Activated naive CD8-positive, alpha-beta T cell treated with anti-CD3 and anti-CD28 coated beads for 36 hours (primary cell): ENCODE measurements at regions not wholly inside any gene's neighbourhood (a gene's known extent, or its start where the extent isn't known, plus 50 kb on each side); places are given as distances from the start of the nearest gene placed in this dataset.
"Not testable (repeated sequence)": the region's sequence is repeated elsewhere in the genome, so short reads cannot be mapped to it uniquely, and the experiment has no call there.

Source experiments
- DNase-seq: peaks from one replicate; pipeline ENCODE4 v3.0.0; 2021
- H3K27ac Mint-ChIP-seq: one replicate; pipeline ENCODE4 v1.8.0; 2022; ENCODE audit warnings: mild to moderate bottlenecking, moderate library complexity, mixed read lengths
- H3K27me3 Mint-ChIP-seq: one replicate; pipeline ENCODE4 v1.8.0; 2022; ENCODE audit warnings: mild to moderate bottlenecking, mixed read lengths
- H3K36me3 Mint-ChIP-seq: one replicate; pipeline ENCODE4 v1.8.0; 2021; ENCODE audit warnings: mild to moderate bottlenecking, mixed read lengths
- H3K4me1 Mint-ChIP-seq: one replicate; pipeline ENCODE4 v1.8.0; 2021; ENCODE audit warnings: mixed read lengths
- H3K4me3 Mint-ChIP-seq: one replicate; pipeline ENCODE4 v1.8.0; 2022; ENCODE audit warnings: mild to moderate bottlenecking, moderate library complexity, mixed read lengths
- H3K9me3 Mint-ChIP-seq: one replicate; pipeline ENCODE4 v1.8.0; 2022; ENCODE audit warnings: mixed read lengths

DNA sequence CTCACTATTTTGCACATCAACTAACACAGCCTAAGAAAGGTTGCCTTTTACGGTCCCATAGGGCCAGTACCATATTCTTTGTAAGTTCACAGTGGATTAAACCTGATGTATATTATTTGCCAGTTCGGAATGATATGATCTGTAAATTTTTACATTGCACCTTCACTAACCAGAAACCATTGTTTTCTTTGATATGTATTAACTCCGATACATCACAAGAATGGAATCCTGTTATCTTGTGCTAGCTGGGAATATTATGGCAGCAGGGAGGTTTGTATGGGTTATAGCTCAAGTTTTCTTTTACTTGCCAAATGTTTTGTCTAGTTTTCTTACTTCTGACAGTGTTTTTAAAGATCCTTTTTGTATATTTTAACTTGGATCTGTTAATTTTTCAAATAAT lies 51.4 kb upstream of the S1PR1 start:
- Mint-ChIP-seq H3K27ac (no peak overlapping the region), H3K4me3 (no peak overlapping the region), H3K36me3 (peaks cover 19% of the 10 kb centered on the region), H3K9me3 (peaks cover 15% of the 10 kb centered on the region), H3K27me3 (no peaks in the 10 kb centered on the region), H3K4me1 (peaks cover 42% of the 10 kb centered on the region)
- no peak for DNase-seq

GRCh38 chr1:101183388-101183699 lies 53.5 kb upstream of the S1PR1 start:
- H3K4me1 Mint-ChIP-seq: peaks cover 59% of the 10 kb centered on the region
- peaks cover 23% of the 10 kb centered on the region for H3K36me3 Mint-ChIP-seq
- no peak overlapping the region for H3K27ac Mint-ChIP-seq
- DNase-seq: no peak
- H3K27me3 Mint-ChIP-seq: no peaks in the 10 kb centered on the region
- peaks cover 14% of the 10 kb centered on the region for H3K9me3 Mint-ChIP-seq
- no peak overlapping the region for H3K4me3 Mint-ChIP-seq

GRCh38 chr1:101182627-101183387 lies 54.0 kb upstream of the S1PR1 start:
- Mint-ChIP-seq H3K9me3 (peaks cover 14% of the 10 kb centered on the region), H3K27ac (no peak overlapping the region), H3K36me3 (peaks cover 23% of the 10 kb centered on the region), H3K4me3 (no peak overlapping the region), H3K4me1 (peaks cover 64% of the 10 kb centered on the region), H3K27me3 (no peaks in the 10 kb centered on the region)
- DNase-seq: no peak

- H3K4me3 Mint-ChIP-seq: no peak overlapping the region
- DNase-seq: no peak
- H3K4me1 Mint-ChIP-seq: peaks cover 71% of the 10 kb centered on the region
- H3K36me3 Mint-ChIP-seq: peaks cover 22% of the 10 kb centered on the region
- H3K9me3 Mint-ChIP-seq: peaks cover 13% of the 10 kb centered on the region
- no peaks in the 10 kb centered on the region for H3K27me3 Mint-ChIP-seq
- H3K27ac Mint-ChIP-seq: peak overlapping the region; percentile 22
These were observed 54.9 kb upstream of the S1PR1 start for GRCh38 chr1:101181930-101182329.

GRCh38 chr1:101178688-101179491 lies 57.9 kb upstream of the S1PR1 start:
- DNase-seq: peak; percentile 36
- H3K4me1 Mint-ChIP-seq: peaks cover 77% of the 10 kb centered on the region

GRCh38 chr1:101178341-101178687 lies 58.5 kb upstream of the S1PR1 start:
- Mint-ChIP-seq H3K4me3 (peak overlapping the region; percentile 66), H3K9me3 (peaks cover 7% of the 10 kb centered on the region), H3K27me3 (no peaks in the 10 kb centered on the region), H3K36me3 (peaks cover 23% of the 10 kb centered on the region), H3K27ac (peak overlapping the region; percentile 99), H3K4me1 (peaks cover 77% of the 10 kb centered on the region)
- peak; percentile 20 for DNase-seq

More at GRCh38 chr1:101178688-101179491, 57.9 kb upstream of the S1PR1 start:
- peak overlapping the region; percentile 80 for H3K4me3 Mint-ChIP-seq
- peak overlapping the region; percentile 99 for H3K27ac Mint-ChIP-seq
- H3K27me3 Mint-ChIP-seq: no peaks in the 10 kb centered on the region
- peaks cover 19% of the 10 kb centered on the region for H3K36me3 Mint-ChIP-seq
- H3K9me3 Mint-ChIP-seq: peaks cover 7% of the 10 kb centered on the region

DNA sequence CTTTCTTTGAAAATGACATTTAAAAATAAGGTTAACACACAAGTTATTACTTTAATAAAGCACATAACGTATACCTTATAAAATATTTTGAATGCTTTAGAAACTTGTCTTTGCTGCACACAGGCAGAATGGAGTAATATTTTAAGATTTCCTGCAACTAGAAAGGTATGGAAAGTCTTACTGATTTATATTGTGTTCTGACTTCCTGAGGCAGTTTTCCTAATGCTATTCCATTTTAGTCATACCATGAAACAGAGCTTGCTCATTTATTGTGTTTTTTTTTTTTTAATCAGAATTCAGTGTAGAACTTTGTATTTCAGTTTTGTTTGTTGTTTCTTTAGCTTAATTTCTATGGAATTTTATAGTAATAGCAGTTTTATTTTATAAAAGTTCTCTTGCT lies 60.9 kb upstream of the S1PR1 start:
- Mint-ChIP-seq H3K4me1 (peaks cover 65% of the 10 kb centered on the region), H3K36me3 (peaks cover 13% of the 10 kb centered on the region), H3K4me3 (no peak overlapping the region), H3K27me3 (no peaks in the 10 kb centered on the region), H3K27ac (peak overlapping the region; percentile 47), H3K9me3 (peaks cover 4% of the 10 kb centered on the region)
- no peak for DNase-seq

- H3K4me1 Mint-ChIP-seq: peaks cover 62% of the 10 kb centered on the region
- no peaks in the 10 kb centered on the region for H3K27me3 Mint-ChIP-seq
- H3K9me3 Mint-ChIP-seq: peaks cover 4% of the 10 kb centered on the region
- no peak overlapping the region for H3K4me3 Mint-ChIP-seq
- DNase-seq: no peak
- H3K36me3 Mint-ChIP-seq: peaks cover 13% of the 10 kb centered on the region
- H3K27ac Mint-ChIP-seq: peak overlapping the region; percentile 47
These were observed 61.4 kb upstream of the S1PR1 start for GRCh38 chr1:101175466-101175865.

- no peak overlapping the region for H3K4me3 Mint-ChIP-seq
These were observed 62.1 kb upstream of the S1PR1 start for GRCh38 chr1:101174722-101175121.

GRCh38 chr1:101174298-101174697 lies 62.5 kb upstream of the S1PR1 start:
- H3K4me1 Mint-ChIP-seq: peaks cover 54% of the 10 kb centered on the region
- H3K36me3 Mint-ChIP-seq, H3K4me3 Mint-ChIP-seq, H3K27me3 Mint-ChIP-seq, H3K27ac Mint-ChIP-seq, H3K9me3 Mint-ChIP-seq, DNase-seq: not testable (repeated sequence)

More at GRCh38 chr1:101174722-101175121, 62.1 kb upstream of the S1PR1 start:
- H3K27me3 Mint-ChIP-seq: no peaks in the 10 kb centered on the region
- peaks cover 1% of the 10 kb centered on the region for H3K9me3 Mint-ChIP-seq
- H3K27ac Mint-ChIP-seq: peak overlapping the region; percentile 17
- H3K36me3 Mint-ChIP-seq: peaks cover 10% of the 10 kb centered on the region
- H3K4me1 Mint-ChIP-seq: peaks cover 58% of the 10 kb centered on the region
- DNase-seq: no peak

GRCh38 chr1:101170506-101171050 lies 66.2 kb upstream of the S1PR1 start:
- H3K27ac Mint-ChIP-seq: no peak overlapping the region
- H3K4me1 Mint-ChIP-seq: peaks cover 47% of the 10 kb centered on the region
- peaks cover 16% of the 10 kb centered on the region for H3K36me3 Mint-ChIP-seq
- H3K27me3 Mint-ChIP-seq: no peaks in the 10 kb centered on the region
- peaks cover 7% of the 10 kb centered on the region for H3K9me3 Mint-ChIP-seq
- no peak overlapping the region for H3K4me3 Mint-ChIP-seq
- DNase-seq: no peak

DNA sequence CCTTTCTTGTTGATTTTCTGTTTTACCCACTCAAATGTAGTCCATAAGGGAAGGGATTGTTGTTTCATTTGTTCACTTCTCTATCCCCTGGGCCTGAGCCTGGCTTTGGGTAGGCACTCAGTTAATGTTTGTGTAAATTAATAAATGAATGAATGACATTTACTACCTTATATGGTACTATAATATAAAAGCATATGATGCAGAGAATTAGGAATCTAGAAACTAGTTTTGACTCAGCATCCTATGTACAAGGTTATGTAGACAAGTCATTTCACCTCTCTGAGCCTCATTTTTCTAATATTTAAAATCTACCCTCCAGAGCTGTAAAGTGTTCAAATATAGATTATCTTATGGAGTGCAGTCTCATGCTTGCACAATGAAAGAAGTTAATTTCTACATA lies 68.9 kb upstream of the S1PR1 start:
- H3K9me3 Mint-ChIP-seq: peaks cover 7% of the 10 kb centered on the region
- H3K27ac Mint-ChIP-seq: peak overlapping the region; percentile 79
- no peak for DNase-seq
- no peaks in the 10 kb centered on the region for H3K27me3 Mint-ChIP-seq
- no peak overlapping the region for H3K4me3 Mint-ChIP-seq
- peaks cover 11% of the 10 kb centered on the region for H3K36me3 Mint-ChIP-seq
- H3K4me1 Mint-ChIP-seq: peaks cover 39% of the 10 kb centered on the region

- no peak overlapping the region for H3K27ac Mint-ChIP-seq
- peaks cover 7% of the 10 kb centered on the region for H3K9me3 Mint-ChIP-seq
- no peak for DNase-seq
- H3K36me3 Mint-ChIP-seq: peaks cover 11% of the 10 kb centered on the region
- no peak overlapping the region for H3K4me3 Mint-ChIP-seq
- peaks cover 39% of the 10 kb centered on the region for H3K4me1 Mint-ChIP-seq
- H3K27me3 Mint-ChIP-seq: no peaks in the 10 kb centered on the region
These were observed 70.2 kb upstream of the S1PR1 start for GRCh38 chr1:101166583-101167120.

DNA sequence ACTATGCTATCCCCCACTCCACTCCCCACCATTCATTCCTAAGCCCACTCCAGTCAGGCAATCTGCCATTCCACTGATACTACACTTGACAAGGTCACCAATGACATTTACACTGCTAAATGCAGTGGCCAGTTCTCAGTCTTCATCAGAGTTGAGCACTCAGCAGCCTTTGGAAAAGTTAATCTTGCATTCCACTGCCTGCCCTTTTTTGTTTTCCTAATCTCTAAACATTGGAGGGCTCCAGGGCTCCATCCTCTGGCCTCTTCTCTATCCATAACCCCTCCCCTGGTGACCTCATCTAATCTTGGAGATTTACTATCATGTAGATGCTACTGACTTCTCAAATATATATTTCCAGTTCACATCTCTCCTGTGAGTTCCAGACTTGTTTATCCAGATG lies 70.9 kb upstream of the S1PR1 start:
- Mint-ChIP-seq H3K9me3 (peaks cover 11% of the 10 kb centered on the region), H3K27ac (no peak overlapping the region), H3K4me1 (peaks cover 39% of the 10 kb centered on the region)

GRCh38 chr1:101165532-101165931 lies 71.3 kb upstream of the S1PR1 start:
- Mint-ChIP-seq H3K4me3 (no peak overlapping the region), H3K4me1 (peaks cover 39% of the 10 kb centered on the region), H3K27ac (no peak overlapping the region), H3K27me3 (no peaks in the 10 kb centered on the region), H3K9me3 (peaks cover 12% of the 10 kb centered on the region), H3K36me3 (peaks cover 15% of the 10 kb centered on the region)
- no peak for DNase-seq

More for the DNA sequence above, 70.9 kb upstream of the S1PR1 start:
- Mint-ChIP-seq H3K4me3 (no peak overlapping the region), H3K36me3 (peaks cover 14% of the 10 kb centered on the region), H3K27me3 (no peaks in the 10 kb centered on the region)
- DNase-seq: no peak
